H9 (cell line): ENCODE measurements at regions not wholly inside any gene's neighbourhood (a gene's known extent, or its start where the extent isn't known, plus 50 kb on each side); places are given as distances from the start of the nearest gene placed in this dataset.

Source experiments
- DNase-seq: peaks from one replicate; pipeline ENCODE4 v3.0.0-alpha.2; 2017
- H2AFZ ChIP-seq: one replicate; pipeline ENCODE4 v1.6.1; 2013; ENCODE audit warnings: mild to moderate bottlenecking, low read length, control low read depth, moderate library complexity
- H2AK5ac ChIP-seq: 2 replicates; pipeline ENCODE4 v1.6.1; 2013; ENCODE audit warnings: low read length, control low read depth, mixed read lengths; ENCODE audit not compliant: insufficient read length
- H2BK120ac ChIP-seq: one replicate; pipeline ENCODE4 v1.6.1; 2013; ENCODE audit warnings: low read depth, mild to moderate bottlenecking, low read length, control low read depth, inconsistent platforms; ENCODE audit not compliant: poor library complexity, severe bottlenecking
- H2BK12ac ChIP-seq: 2 replicates; pipeline ENCODE4 v1.6.1; 2013; ENCODE audit warnings: low read length, control low read depth, mixed read lengths, low read depth; ENCODE audit not compliant: insufficient read length
- H2BK15ac ChIP-seq: 2 replicates; pipeline ENCODE4 v1.6.1; 2013; ENCODE audit warnings: low read depth, low read length, control low read depth
- H2BK20ac ChIP-seq: one replicate; pipeline ENCODE4 v1.6.1; 2013; ENCODE audit warnings: low read depth, mild to moderate bottlenecking, low read length, control low read depth, inconsistent platforms; ENCODE audit not compliant: poor library complexity, severe bottlenecking
- H2BK5ac ChIP-seq: 2 replicates; pipeline ENCODE4 v1.6.1; 2013; ENCODE audit warnings: low read length, control low read depth, mixed read lengths; ENCODE audit not compliant: insufficient read length
- H3K14ac ChIP-seq: 2 replicates; pipeline ENCODE4 v1.6.1; 2013; ENCODE audit warnings: low read length, control low read depth; ENCODE audit not compliant: insufficient read depth
- H3K18ac ChIP-seq: 2 replicates; pipeline ENCODE4 v1.6.1; 2013; ENCODE audit warnings: low read depth, mild to moderate bottlenecking, mixed read lengths, low read length, control low read depth; ENCODE audit not compliant: insufficient read length
- H3K23ac ChIP-seq: 2 replicates; pipeline ENCODE4 v1.6.1; 2013; ENCODE audit warnings: low read length, control low read depth, mixed read lengths, low read depth; ENCODE audit not compliant: insufficient read length
- H3K23me2 ChIP-seq: 2 replicates; pipeline ENCODE4 v1.6.1; 2013; ENCODE audit warnings: low read depth, mild to moderate bottlenecking, mixed read lengths, low read length, control low read depth; ENCODE audit not compliant: insufficient read length, poor library complexity, severe bottlenecking
- H3K27ac ChIP-seq: 2 replicates; pipeline ENCODE4 v1.5.1; 2013; ENCODE audit warnings: low read length, control low read depth, mixed read lengths, low read depth; ENCODE audit not compliant: insufficient read length
- H3K27me3 ChIP-seq: 2 replicates; pipeline ENCODE4 v1.6.1; 2013; ENCODE audit warnings: low read length, control low read depth, inconsistent platforms; ENCODE audit not compliant: insufficient read depth
- H3K4ac ChIP-seq: 2 replicates; pipeline ENCODE4 v1.6.1; 2013; ENCODE audit warnings: low read depth, mild to moderate bottlenecking, control low read depth, inconsistent platforms, low read length, moderate library complexity
- H3K4me1 ChIP-seq: 2 replicates; pipeline ENCODE4 v1.6.1; 2013; ENCODE audit warnings: low read length, control low read depth, inconsistent platforms; ENCODE audit not compliant: insufficient read depth
- H3K4me2 ChIP-seq: 2 replicates; pipeline ENCODE4 v1.6.1; 2013; ENCODE audit warnings: low read length, control low read depth, mixed read lengths; ENCODE audit not compliant: insufficient read length, insufficient read depth
- H3K56ac ChIP-seq: 2 replicates; pipeline ENCODE4 v1.6.1; 2013; ENCODE audit warnings: low read depth, mild to moderate bottlenecking, mixed read lengths, low read length, control low read depth; ENCODE audit not compliant: insufficient read length
- H3K79me1 ChIP-seq: 2 replicates; pipeline ENCODE4 v1.6.1; 2013; ENCODE audit warnings: low read depth, mild to moderate bottlenecking, moderate library complexity, low read length, control low read depth, inconsistent platforms; ENCODE audit not compliant: insufficient read depth, poor library complexity, severe bottlenecking
- H3K79me2 ChIP-seq: 2 replicates; pipeline ENCODE4 v1.6.1; 2013; ENCODE audit warnings: low read length, control low read depth, inconsistent platforms; ENCODE audit not compliant: insufficient read depth
- H3K9ac ChIP-seq: 2 replicates; pipeline ENCODE4 v1.6.1; 2013; ENCODE audit warnings: low read length, control low read depth, mixed read lengths; ENCODE audit not compliant: insufficient read length; ENCODE audit errors: extremely low read depth
- H3K9me3 ChIP-seq: one replicate; pipeline ENCODE4 v1.6.1; 2013; ENCODE audit warnings: low read depth, low read length, inconsistent platforms; ENCODE audit not compliant: control insufficient read depth
- H3T11ph ChIP-seq: one replicate; pipeline ENCODE4 v1.6.1; 2013; ENCODE audit warnings: mild to moderate bottlenecking, low read length, control low read depth, inconsistent platforms
- H4K20me1 ChIP-seq: one replicate; pipeline ENCODE4 v1.6.1; 2013; ENCODE audit not compliant: control insufficient read depth, insufficient read length, insufficient read depth
- H4K5ac ChIP-seq: 2 replicates; pipeline ENCODE4 v1.6.1; 2013; ENCODE audit warnings: low read depth, mild to moderate bottlenecking, mixed read lengths, low read length, control low read depth; ENCODE audit not compliant: insufficient read length
- H4K8ac ChIP-seq: replicated peaks from 2 replicates; pipeline ENCODE4 v1.6.1; 2013; ENCODE audit warnings: low read length, control low read depth, mixed read lengths, low read depth; ENCODE audit not compliant: insufficient read length
- H4K91ac ChIP-seq: 2 replicates; pipeline ENCODE4 v1.6.1; 2013; ENCODE audit warnings: low read depth, mild to moderate bottlenecking, moderate library complexity, mixed read lengths, low read length, control low read depth; ENCODE audit not compliant: insufficient read length
- H3K27ac Mint-ChIP-seq, 3 experiments: 2 replicates in 2 of 3; 3 replicates in 1 of 3; pipeline ENCODE4 v1.8.0; 2020 to 2021; ENCODE audit warnings: mixed read lengths in 3 of 3, mild to moderate bottlenecking in 1 of 3, moderate library complexity in 1 of 3
- H3K27me3 Mint-ChIP-seq: 2 replicates; pipeline ENCODE4 v1.8.0; 2021; ENCODE audit warnings: low read depth, mild to moderate bottlenecking, moderate library complexity, mixed read lengths
- H3K36me3 Mint-ChIP-seq, 3 experiments: 2 replicates in 2 of 3; 3 replicates in 1 of 3; pipeline ENCODE4 v1.8.0; 2020 to 2021; ENCODE audit warnings: low read depth in 3 of 3, mixed read lengths in 3 of 3; ENCODE audit not compliant: insufficient read depth in 1 of 3
- H3K4me1 Mint-ChIP-seq, 2 experiments: 2 replicates each; pipeline ENCODE4 v1.8.0; 2020; ENCODE audit warnings: mixed read lengths in 2 of 2
- H3K4me3 Mint-ChIP-seq, 2 experiments: 2 replicates in 1 of 2; 3 replicates in 1 of 2; pipeline ENCODE4 v1.8.0; 2020 to 2021; ENCODE audit warnings: mild to moderate bottlenecking in 2 of 2, mixed read lengths in 2 of 2, moderate library complexity in 1 of 2
- H3K9me3 Mint-ChIP-seq, 2 experiments: 2 replicates in 1 of 2; 3 replicates in 1 of 2; pipeline ENCODE4 v1.8.0; 2020; ENCODE audit warnings: mild to moderate bottlenecking in 2 of 2, mixed read lengths in 2 of 2, moderate library complexity in 1 of 2
- CTCF ChIP-seq: fragments of 200-600 bp; sonication (generic); conservative IDR thresholded peaks from 3 replicates; pipeline ENCODE4 v1.8.0; 2021; ENCODE audit warnings: antibody characterized with exemption, mild to moderate bottlenecking
- WGBS: extraction: QIAGEN DNeasy Blood & Tissue Kit; methylation state at CpG from one replicate; pipeline ENCODE4 v1.1.7; 2013; ENCODE audit warnings: missing lambda C conversion rate, low lambda C conversion rate, mixed read lengths; ENCODE audit not compliant: insufficient read length; ENCODE audit errors: extremely low coverage; 5-methylcytosine and 5-hydroxymethylcytosine counted together

- no peaks in the 10 kb centered on the region for H3K79me1 ChIP-seq
- no peaks in the 10 kb centered on the region for H3K36me3 Mint-ChIP-seq
Measured at GRCh38 chr4:180808862-180809261, 1434.3 kb upstream of the TENM3 start.

More at GRCh38 chr4:180808862-180809261, 1434.3 kb upstream of the TENM3 start:
- TF ChIP-seq CTCF: no peak
- no peaks in the 10 kb centered on the region for H4K20me1 ChIP-seq
- H4K5ac ChIP-seq: no peak overlapping the region
- H3K23ac ChIP-seq: no peak overlapping the region
- no peak overlapping the region for H3K18ac ChIP-seq
- H3K79me2 ChIP-seq: no peaks in the 10 kb centered on the region
- no peaks in the 10 kb centered on the region for H3K27me3 ChIP-seq
- no peak overlapping the region for H3K56ac ChIP-seq
- no peak overlapping the region for H3K9ac ChIP-seq
- no peak overlapping the region for H3K14ac ChIP-seq
- no peak overlapping the region for H3K4ac ChIP-seq
- no peak overlapping the region for H2BK15ac ChIP-seq
- no CpG with 5 or more reads among the region's 2 CpGs for WGBS
- DNase-seq: no peak
- H3T11ph ChIP-seq: no peak overlapping the region
- H3K27me3 Mint-ChIP-seq: no peaks in the 10 kb centered on the region
- H2AK5ac ChIP-seq: no peak overlapping the region
- H4K91ac ChIP-seq: no peak overlapping the region
- H2BK5ac ChIP-seq: no peak overlapping the region
- no peaks in the 10 kb centered on the region for H3K23me2 ChIP-seq
- H3K27ac ChIP-seq: no peak overlapping the region
- no peak overlapping the region for H2BK20ac ChIP-seq
- H2AFZ ChIP-seq: no peak overlapping the region
- no peak overlapping the region for H4K8ac ChIP-seq
- no peak overlapping the region for H3K4me3 Mint-ChIP-seq
- H3K27ac Mint-ChIP-seq: no peak overlapping the region
- H3K4me1 Mint-ChIP-seq: peaks cover 0 to 4% of the 10 kb centered on the region in 2 experiments; a peak in 3 of 4 replicates
- no peaks in the 10 kb centered on the region for H3K9me3 ChIP-seq
- H2BK120ac ChIP-seq: no peak overlapping the region
- H3K9me3 Mint-ChIP-seq: no peaks in the 10 kb centered on the region
- H2BK12ac ChIP-seq: no peak overlapping the region
- H3K4me2 ChIP-seq: no peak overlapping the region
- no peaks in the 10 kb centered on the region for H3K4me1 ChIP-seq
